ENCODE measurements at regions not wholly inside any gene's neighbourhood (a gene's known extent, or its start where the extent isn't known, plus 50 kb on each side); places are given as distances from the start of the nearest gene placed in this dataset.
A peak's percentile ranks its signal among the peaks of the same experiment; 100 is the strongest.

DNA sequence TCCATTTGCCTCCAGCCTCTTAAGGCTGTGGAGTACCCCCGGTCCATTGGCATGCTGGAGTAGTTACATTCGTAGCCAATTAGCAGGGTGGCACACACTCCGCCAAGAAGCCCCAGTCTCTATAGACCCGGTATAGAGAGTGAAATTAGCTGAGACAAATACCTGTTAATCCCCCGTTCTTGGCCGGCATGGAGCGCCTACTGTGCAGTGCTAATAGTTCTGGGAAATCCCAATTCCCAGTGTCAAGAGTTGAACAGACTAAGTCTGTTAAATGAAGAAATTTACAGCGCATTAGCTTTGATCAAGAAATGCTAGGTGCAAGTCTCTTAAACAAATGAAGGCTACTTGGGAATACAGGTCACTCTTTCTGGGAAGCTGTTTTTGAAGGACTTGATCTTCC lies 127.8 kb upstream of the ARX start:
- Histone ChIP-seq H3K27me3 (replicated peaks) (no peaks in the 10 kb centered on the region), H3K27ac (no peak overlapping the region), H3K4me3 (ENCODE audit: low read depth, low read length) (no peak overlapping the region), H3K36me3 (replicated peaks) (no peaks in the 10 kb centered on the region)
- TF ChIP-seq, protein P1, sequence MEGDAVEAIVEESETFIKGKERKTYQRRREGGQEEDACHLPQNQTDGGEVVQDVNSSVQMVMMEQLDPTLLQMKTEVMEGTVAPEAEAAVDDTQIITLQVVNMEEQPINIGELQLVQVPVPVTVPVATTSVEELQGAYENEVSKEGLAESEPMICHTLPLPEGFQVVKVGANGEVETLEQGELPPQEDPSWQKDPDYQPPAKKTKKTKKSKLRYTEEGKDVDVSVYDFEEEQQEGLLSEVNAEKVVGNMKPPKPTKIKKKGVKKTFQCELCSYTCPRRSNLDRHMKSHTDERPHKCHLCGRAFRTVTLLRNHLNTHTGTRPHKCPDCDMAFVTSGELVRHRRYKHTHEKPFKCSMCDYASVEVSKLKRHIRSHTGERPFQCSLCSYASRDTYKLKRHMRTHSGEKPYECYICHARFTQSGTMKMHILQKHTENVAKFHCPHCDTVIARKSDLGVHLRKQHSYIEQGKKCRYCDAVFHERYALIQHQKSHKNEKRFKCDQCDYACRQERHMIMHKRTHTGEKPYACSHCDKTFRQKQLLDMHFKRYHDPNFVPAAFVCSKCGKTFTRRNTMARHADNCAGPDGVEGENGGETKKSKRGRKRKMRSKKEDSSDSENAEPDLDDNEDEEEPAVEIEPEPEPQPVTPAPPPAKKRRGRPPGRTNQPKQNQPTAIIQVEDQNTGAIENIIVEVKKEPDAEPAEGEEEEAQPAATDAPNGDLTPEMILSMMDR (IDR thresholded peaks at IDR 0.05; ENCODE audit: low read depth, low read length, missing control alignments) = no peak
- no peak for DNase-seq
- in situ Hi-C loops (cut with HindIII; ENCODE audit: low pct_ligation_motif_present, low sequenced_read_pairs) = no loop called here

DNA sequence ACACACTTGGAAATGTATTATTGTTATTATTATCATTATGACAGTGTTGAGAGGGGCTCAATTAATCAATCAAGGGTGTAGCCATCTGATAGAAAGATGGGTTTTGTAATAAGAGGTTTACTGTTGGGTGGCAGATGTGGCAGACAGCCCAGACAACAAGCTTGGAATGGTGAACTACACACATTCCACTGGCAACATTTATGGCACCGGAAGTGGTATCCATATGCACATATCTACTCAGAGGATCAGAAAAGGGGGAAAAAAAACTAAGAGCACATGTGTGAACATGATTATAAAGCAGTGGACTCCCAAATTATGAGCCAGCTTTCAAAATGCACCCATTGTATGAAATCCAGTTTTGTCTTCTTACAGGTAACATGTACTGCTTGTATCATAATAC lies 125.9 kb upstream of the ARX start:
- TF ChIP-seq, protein P1 (IDR thresholded peaks at IDR 0.05; ENCODE audit: low read depth, low read length, missing control alignments) = no peak
- in situ Hi-C loops (cut with HindIII; ENCODE audit: low pct_ligation_motif_present, low sequenced_read_pairs) = no loop called here
- Histone ChIP-seq H3K36me3 (replicated peaks) (no peaks in the 10 kb centered on the region), H3K27me3 (replicated peaks) (no peaks in the 10 kb centered on the region), H3K27ac (no peak overlapping the region), H3K4me3 (ENCODE audit: low read depth, low read length) (no peak overlapping the region)
- DNase-seq = no peak

DNA sequence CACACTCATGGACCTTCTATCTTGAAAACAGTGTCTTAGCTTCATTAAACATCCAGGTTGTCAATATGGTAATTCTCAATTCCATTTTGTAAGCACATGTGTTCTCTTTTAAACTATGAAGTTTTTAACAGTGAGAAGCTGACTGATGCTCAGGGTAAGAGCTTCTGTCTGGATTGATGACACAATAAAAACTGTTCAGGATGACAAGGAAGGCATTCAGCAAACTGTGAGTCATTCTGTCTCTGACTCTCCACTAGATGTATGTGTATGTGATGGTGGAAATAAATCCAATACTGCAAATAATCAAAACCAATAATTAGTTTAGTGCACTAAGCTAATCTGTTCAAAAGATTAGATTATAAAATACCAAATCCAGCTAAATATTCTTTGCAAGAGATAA lies 115.3 kb upstream of the ARX start:
- in situ Hi-C loops (cut with HindIII; ENCODE audit: low pct_ligation_motif_present, low sequenced_read_pairs) = no loop called here

DNA sequence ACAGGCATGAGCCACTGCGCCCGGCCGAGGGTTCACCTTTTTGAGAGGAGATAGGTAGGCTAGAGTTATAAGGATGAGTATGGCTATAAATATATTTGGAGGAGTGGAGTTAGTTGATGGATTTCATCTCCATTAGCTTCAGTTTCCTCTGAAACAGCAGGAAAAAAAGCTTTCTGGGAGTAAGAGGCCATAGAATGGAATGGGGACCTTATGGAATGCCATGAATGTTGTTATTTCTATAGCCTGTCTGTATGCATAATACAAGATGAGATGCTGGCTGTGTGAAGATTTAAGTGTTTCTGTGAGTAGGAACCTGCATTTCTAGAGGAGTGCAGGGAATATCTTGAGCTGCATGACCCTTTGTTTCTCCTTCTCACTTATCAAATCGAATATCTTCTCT lies 114.9 kb upstream of the ARX start:
- Histone ChIP-seq H3K27me3 (replicated peaks) (no peaks in the 10 kb centered on the region), H3K36me3 (replicated peaks) (no peaks in the 10 kb centered on the region), H3K27ac (no peak overlapping the region), H3K4me3 (ENCODE audit: low read depth, low read length) (no peak overlapping the region)
- DNase-seq = no peak
- TF ChIP-seq, protein P1 (IDR thresholded peaks at IDR 0.05; ENCODE audit: low read depth, low read length, missing control alignments) = no peak
- in situ Hi-C loops (cut with HindIII; ENCODE audit: low pct_ligation_motif_present, low sequenced_read_pairs) = no loop called here

More for the DNA sequence above, 115.3 kb upstream of the ARX start:
- TF ChIP-seq, protein P1 (IDR thresholded peaks at IDR 0.05; ENCODE audit: low read depth, low read length, missing control alignments) = no peak
- Histone ChIP-seq H3K36me3 (replicated peaks) (no peaks in the 10 kb centered on the region), H3K27me3 (replicated peaks) (no peaks in the 10 kb centered on the region), H3K27ac (no peak overlapping the region), H3K4me3 (ENCODE audit: low read depth, low read length) (no peak overlapping the region)
- peak; percentile 2 for DNase-seq

DNA sequence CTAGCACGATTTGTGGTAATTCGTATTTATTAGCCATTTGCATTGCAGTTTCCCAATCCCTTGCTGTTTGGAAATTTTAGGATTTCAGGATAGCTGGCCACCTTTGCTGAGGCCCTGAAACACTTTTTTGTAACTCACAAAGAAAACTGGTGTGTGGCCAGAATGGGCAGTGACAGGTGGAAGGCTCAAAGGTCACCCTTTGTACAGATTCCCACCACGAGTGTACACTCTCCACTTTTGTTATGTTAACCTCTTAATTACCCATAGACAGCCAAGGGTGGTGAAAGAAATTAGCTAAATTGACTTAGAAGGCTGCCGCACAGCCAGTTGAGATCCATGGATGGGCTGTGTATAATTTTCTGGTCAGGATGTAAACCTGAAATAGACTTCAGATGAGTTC lies 109.7 kb upstream of the ARX start:
- no peaks in the 10 kb centered on the region for H3K27me3 ChIP-seq (replicated peaks)
- TF ChIP-seq, protein P1 (IDR thresholded peaks at IDR 0.05; ENCODE audit: low read depth, low read length, missing control alignments) = no peak
- DNase-seq = no peak
- in situ Hi-C loops (cut with HindIII; ENCODE audit: low pct_ligation_motif_present, low sequenced_read_pairs) = no loop called here
- H3K36me3 ChIP-seq (replicated peaks) = no peaks in the 10 kb centered on the region
- H3K4me3 ChIP-seq (ENCODE audit: low read depth, low read length) = no peak overlapping the region
- H3K27ac ChIP-seq = no peak overlapping the region

DNA sequence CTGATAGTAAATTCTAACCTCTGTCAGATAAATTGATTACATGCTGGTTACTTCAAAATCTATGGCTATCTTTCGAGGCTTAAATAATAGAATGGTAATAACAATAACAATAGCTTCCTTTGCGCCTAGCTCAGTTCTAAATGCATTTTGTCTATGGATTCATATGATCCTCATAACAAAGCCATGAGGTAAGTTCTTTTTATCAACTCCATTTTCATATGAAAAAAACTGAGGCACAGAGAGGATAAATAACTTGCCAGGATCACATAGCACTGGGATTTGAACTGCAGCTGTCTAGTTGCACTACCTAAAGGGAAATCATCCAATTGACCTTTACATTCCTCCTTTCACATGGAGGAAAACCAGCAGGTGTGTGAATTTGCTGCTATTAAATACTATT lies 108.6 kb upstream of the ARX start:
- no peak for DNase-seq
- no peaks in the 10 kb centered on the region for H3K36me3 ChIP-seq (replicated peaks)
- no peak overlapping the region for H3K4me3 ChIP-seq (ENCODE audit: low read depth, low read length)
- TF ChIP-seq, protein P1 (IDR thresholded peaks at IDR 0.05; ENCODE audit: low read depth, low read length, missing control alignments) = no peak
- no peaks in the 10 kb centered on the region for H3K27me3 ChIP-seq (replicated peaks)
- in situ Hi-C loops (cut with HindIII; ENCODE audit: low pct_ligation_motif_present, low sequenced_read_pairs) = no loop called here
- H3K27ac ChIP-seq = no peak overlapping the region

Measured in brain microvascular endothelial cell (primary cell).